Osteoblast (primary cell): ENCODE measurements at regions not wholly inside any gene's neighbourhood (a gene's known extent, or its start where the extent isn't known, plus 50 kb on each side); places are given as distances from the start of the nearest gene placed in this dataset.

ENCODE experiments used
- DNase-seq: peaks from one replicate; pipeline ENCODE4 v3.0.0; 2011; ENCODE audit warnings: low spot score, mixed read lengths; ENCODE audit not compliant: insufficient read length; ENCODE audit errors: missing footprints
- H2AFZ ChIP-seq: 2 replicates; pipeline ENCODE4 v1.6.0; 2011; ENCODE audit warnings: mild to moderate bottlenecking, low read length
- H3K27ac ChIP-seq: 2 replicates; pipeline ENCODE4 v1.5.1; 2011; ENCODE audit warnings: mild to moderate bottlenecking, low read depth, low read length, moderate library complexity
- H3K27me3 ChIP-seq: 2 replicates; pipeline ENCODE4 v1.6.0; 2012; ENCODE audit warnings: mild to moderate bottlenecking, control low read depth, inconsistent platforms, low read length, moderate library complexity; ENCODE audit not compliant: insufficient read depth
- H3K36me3 ChIP-seq: 2 replicates; pipeline ENCODE4 v1.5.1; 2011; ENCODE audit warnings: mild to moderate bottlenecking, low read length, control low read depth, moderate library complexity; ENCODE audit not compliant: insufficient read depth
- H3K4me1 ChIP-seq: 2 replicates; pipeline ENCODE4 v1.5.1; 2011; ENCODE audit warnings: mild to moderate bottlenecking, low read length, control low read depth, moderate library complexity; ENCODE audit not compliant: insufficient read depth
- H3K4me2 ChIP-seq: 2 replicates; pipeline ENCODE4 v1.6.0; 2011; ENCODE audit warnings: mild to moderate bottlenecking, low read length; ENCODE audit not compliant: insufficient read depth
- H3K4me3 ChIP-seq: fragments of 200-600 bp; sonication (generic); 3 replicates; pipeline ENCODE4 v1.5.1; 2012; ENCODE audit warnings: mild to moderate bottlenecking, low read length, inconsistent platforms; ENCODE audit not compliant: insufficient read depth
- H3K79me2 ChIP-seq: 2 replicates; pipeline ENCODE4 v1.6.0; 2012; ENCODE audit warnings: mild to moderate bottlenecking, low read length, control low read depth, inconsistent platforms; ENCODE audit not compliant: insufficient read depth
- H3K9me3 ChIP-seq: 2 replicates; pipeline ENCODE4 v1.5.1; 2011; ENCODE audit warnings: low read depth, low read length, control low read depth
- H4K20me1 ChIP-seq: 2 replicates; pipeline ENCODE4 v1.6.0; 2012; ENCODE audit warnings: mild to moderate bottlenecking, low read length, control low read depth; ENCODE audit not compliant: insufficient read depth
- CTCF ChIP-seq: IDR thresholded peaks from 2 replicates; pipeline ENCODE4 v1.5.1; 2011; ENCODE audit warnings: mild to moderate bottlenecking, low read depth, low read length, moderate library complexity; ENCODE audit errors: extremely low read depth

GRCh38 chrX:20653070-20653469 lies 386.4 kb upstream of the RPS6KA3 start:
- H2AFZ ChIP-seq, result no peak overlapping the region
- no peak overlapping the region for H3K27ac ChIP-seq
- no peaks in the 10 kb centered on the region for H3K4me1 ChIP-seq
- H4K20me1 ChIP-seq, result no peaks in the 10 kb centered on the region
- no peaks in the 10 kb centered on the region for H3K27me3 ChIP-seq
- TF ChIP-seq CTCF, result no peak
- no peaks in the 10 kb centered on the region for H3K79me2 ChIP-seq
- no peaks in the 10 kb centered on the region for H3K9me3 ChIP-seq
- no peak for DNase-seq
- H3K36me3 ChIP-seq, result no peaks in the 10 kb centered on the region
- H3K4me3 ChIP-seq, result no peak overlapping the region
- no peak overlapping the region for H3K4me2 ChIP-seq

GRCh38 chrX:20641954-20642353 lies 375.2 kb upstream of the RPS6KA3 start:
- H3K27ac ChIP-seq, result no peak overlapping the region
- H3K9me3 ChIP-seq, result peaks cover 2% of the 10 kb centered on the region
- no peak overlapping the region for H3K4me2 ChIP-seq
- no peaks in the 10 kb centered on the region for H3K27me3 ChIP-seq
- H3K79me2 ChIP-seq, result no peaks in the 10 kb centered on the region
- DNase-seq, result no peak
- no peaks in the 10 kb centered on the region for H4K20me1 ChIP-seq
- H3K4me3 ChIP-seq, result no peak overlapping the region
- H2AFZ ChIP-seq, result no peak overlapping the region
- no peak for TF ChIP-seq CTCF
- no peaks in the 10 kb centered on the region for H3K36me3 ChIP-seq
- H3K4me1 ChIP-seq, result no peaks in the 10 kb centered on the region

GRCh38 chrX:20639115-20639514 lies 372.4 kb upstream of the RPS6KA3 start:
- TF ChIP-seq CTCF, result no peak
- no peaks in the 10 kb centered on the region for H3K79me2 ChIP-seq
- H3K4me1 ChIP-seq, result no peaks in the 10 kb centered on the region
- H3K9me3 ChIP-seq, result no peaks in the 10 kb centered on the region
- no peaks in the 10 kb centered on the region for H4K20me1 ChIP-seq
- no peak overlapping the region for H2AFZ ChIP-seq
- no peak for DNase-seq
- H3K27ac ChIP-seq, result no peak overlapping the region
- H3K27me3 ChIP-seq, result no peaks in the 10 kb centered on the region
- H3K36me3 ChIP-seq, result no peaks in the 10 kb centered on the region
- no peak overlapping the region for H3K4me2 ChIP-seq
- H3K4me3 ChIP-seq, result no peak overlapping the region

GRCh38 chrX:20637351-20637750 lies 370.6 kb upstream of the RPS6KA3 start:
- Histone ChIP-seq H2AFZ (no peak overlapping the region), H3K4me1 (no peaks in the 10 kb centered on the region), H3K36me3 (no peaks in the 10 kb centered on the region), H3K4me2 (no peak overlapping the region), H3K27me3 (no peaks in the 10 kb centered on the region), H4K20me1 (no peaks in the 10 kb centered on the region), H3K79me2 (no peaks in the 10 kb centered on the region), H3K27ac (no peak overlapping the region), H3K9me3 (no peaks in the 10 kb centered on the region), H3K4me3 (no peak overlapping the region)
- peak; percentile 6 for DNase-seq
- no peak for TF ChIP-seq CTCF
